ENCODE measurements at regions not wholly inside any gene's neighbourhood (a gene's known extent, or its start where the extent isn't known, plus 50 kb on each side); places are given as distances from the start of the nearest gene placed in this dataset.
"Not testable (repeated sequence)": the region's sequence is repeated elsewhere in the genome, so short reads cannot be mapped to it uniquely, and the experiment has no call there.

GRCh38 chr2:34799556-34799955, 1200.5 kb upstream of the FAM98A start:
- Histone ChIP-seq H3K9me3 (ENCODE audit: low read depth) (no peaks in the 10 kb centered on the region), H3K27ac (no peak overlapping the region), H3K36me3 (no peaks in the 10 kb centered on the region), H3K4me3 (no peak overlapping the region), H3K4me2 (no peak overlapping the region), H3K9ac (no peak overlapping the region), H2AFZ (replicated peaks) (no peak overlapping the region), H3K79me2 (ENCODE audit: low read depth) (no peaks in the 10 kb centered on the region), H3K27me3 (no peaks in the 10 kb centered on the region), H4K20me1 (ENCODE audit: low read depth) (no peaks in the 10 kb centered on the region), H3K4me1 (no peaks in the 10 kb centered on the region), H3F3A (ENCODE audit: low read depth) (no peaks in the 10 kb centered on the region)
- DNase-seq (ENCODE audit: low spot score), result no peak
- no peak for TF ChIP-seq EZH2phosphoT487 (IDR thresholded peaks at IDR 0.05)
- TF ChIP-seq EZH2 (IDR thresholded peaks at IDR 0.05), result no peak
- TF ChIP-seq CTCF (IDR thresholded peaks at IDR 0.05), result no peak
- Mint-ChIP-seq H3K4me3 (no peak overlapping the region), H3K27ac (no peak overlapping the region), H3K9me3 (no peaks in the 10 kb centered on the region), H3K4me1 (no peaks in the 10 kb centered on the region), H3K36me3 (no peaks in the 10 kb centered on the region), H3K27me3 (ENCODE audit: insufficient read depth, low read depth) (no peaks in the 10 kb centered on the region)

GRCh38 chr2:34795586-34795985, 1196.5 kb upstream of the FAM98A start:
- H4K20me1 ChIP-seq (ENCODE audit: low read depth); H3K4me1 ChIP-seq; DNase-seq (ENCODE audit: low spot score); H3K27me3 Mint-ChIP-seq (ENCODE audit: insufficient read depth, low read depth); H3K9ac ChIP-seq; H3F3A ChIP-seq (ENCODE audit: low read depth); H3K27ac Mint-ChIP-seq; H3K4me2 ChIP-seq; H3K27ac ChIP-seq; H3K27me3 ChIP-seq; H3K4me3 Mint-ChIP-seq; H3K36me3 Mint-ChIP-seq; H3K4me3 ChIP-seq; H3K9me3 ChIP-seq (ENCODE audit: low read depth); H3K36me3 ChIP-seq; H3K79me2 ChIP-seq (ENCODE audit: low read depth); H3K4me1 Mint-ChIP-seq; H3K9me3 Mint-ChIP-seq: not testable (repeated sequence)
- peak overlapping the region; percentile 17 for H2AFZ ChIP-seq (replicated peaks)

GRCh38 chr2:34789169-34789568, 1190.1 kb upstream of the FAM98A start:
- H3K4me3 Mint-ChIP-seq, result no peak overlapping the region
- Histone ChIP-seq H3K27me3 (no peaks in the 10 kb centered on the region), H2AFZ (replicated peaks) (no peak overlapping the region), H3K4me1 (peaks cover 10% of the 10 kb centered on the region), H3K9ac (no peak overlapping the region), H3F3A (ENCODE audit: low read depth) (no peaks in the 10 kb centered on the region), H4K20me1 (ENCODE audit: low read depth) (no peaks in the 10 kb centered on the region), H3K79me2 (ENCODE audit: low read depth) (no peaks in the 10 kb centered on the region), H3K4me2 (no peak overlapping the region), H3K36me3 (no peaks in the 10 kb centered on the region), H3K4me3 (no peak overlapping the region), H3K9me3 (ENCODE audit: low read depth) (no peaks in the 10 kb centered on the region), H3K27ac (no peak overlapping the region)
- no peak overlapping the region for H3K27ac Mint-ChIP-seq
- no peaks in the 10 kb centered on the region for H3K9me3 Mint-ChIP-seq
- DNase-seq (ENCODE audit: low spot score), result no peak
- peaks cover 4% of the 10 kb centered on the region for H3K27me3 Mint-ChIP-seq (ENCODE audit: insufficient read depth, low read depth)
- no peak for TF ChIP-seq EZH2phosphoT487 (IDR thresholded peaks at IDR 0.05)
- no peak for TF ChIP-seq EZH2 (IDR thresholded peaks at IDR 0.05)
- no peak for TF ChIP-seq CTCF (IDR thresholded peaks at IDR 0.05)
- H3K36me3 Mint-ChIP-seq, result no peaks in the 10 kb centered on the region
- peaks cover 15% of the 10 kb centered on the region for H3K4me1 Mint-ChIP-seq

- Mint-ChIP-seq H3K36me3 (no peaks in the 10 kb centered on the region), H3K4me3 (no peak overlapping the region), H3K27me3 (ENCODE audit: insufficient read depth, low read depth) (peaks cover 4% of the 10 kb centered on the region), H3K9me3 (no peaks in the 10 kb centered on the region), H3K4me1 (peaks cover 15% of the 10 kb centered on the region), H3K27ac (no peak overlapping the region)
- Histone ChIP-seq H3F3A (ENCODE audit: low read depth) (no peaks in the 10 kb centered on the region), H3K4me3 (no peak overlapping the region), H3K9me3 (ENCODE audit: low read depth) (no peaks in the 10 kb centered on the region), H3K27ac (no peak overlapping the region), H3K27me3 (no peaks in the 10 kb centered on the region), H2AFZ (replicated peaks) (no peak overlapping the region), H4K20me1 (ENCODE audit: low read depth) (no peaks in the 10 kb centered on the region), H3K79me2 (ENCODE audit: low read depth) (no peaks in the 10 kb centered on the region), H3K9ac (no peak overlapping the region), H3K4me1 (peaks cover 10% of the 10 kb centered on the region), H3K36me3 (no peaks in the 10 kb centered on the region), H3K4me2 (no peak overlapping the region)
- no peak for DNase-seq (ENCODE audit: low spot score)
- TF ChIP-seq EZH2 (IDR thresholded peaks at IDR 0.05) (no peak), EZH2phosphoT487 (IDR thresholded peaks at IDR 0.05) (no peak), CTCF (IDR thresholded peaks at IDR 0.05) (no peak)
Observed at GRCh38 chr2:34787341-34787740, 1188.2 kb upstream of the FAM98A start.

Measured in neural progenitor cell (in vitro differentiated cells).